ENCODE measurements at regions not wholly inside any gene's neighbourhood (a gene's known extent, or its start where the extent isn't known, plus 50 kb on each side); places are given as distances from the start of the nearest gene placed in this dataset.
A peak's percentile ranks its signal among the peaks of the same experiment; 100 is the strongest.

- no peak for DNase-seq
Observed at GRCh38 chr11:11135820-11136476, 217.1 kb downstream of the CSNK2A3 start.

- no peak for DNase-seq
Observed at GRCh38 chr11:11129118-11129517, 223.9 kb downstream of the CSNK2A3 start.

GRCh38 chr11:11125618-11126017, 227.4 kb downstream of the CSNK2A3 start:
- DNase-seq, result no peak

GRCh38 chr11:11122749-11123148, 230.3 kb downstream of the CSNK2A3 start:
- DNase-seq, result no peak

GRCh38 chr11:11119917-11120316, 233.1 kb downstream of the CSNK2A3 start:
- no peak for DNase-seq

GRCh38 chr11:11117730-11118129, 235.3 kb downstream of the CSNK2A3 start:
- no peak for DNase-seq

GRCh38 chr11:11115475-11115874, 237.6 kb downstream of the CSNK2A3 start:
- no peak for DNase-seq

GRCh38 chr11:11113626-11114025, 239.4 kb downstream of the CSNK2A3 start:
- no peak for DNase-seq

GRCh38 chr11:11108026-11108425, 245.0 kb downstream of the CSNK2A3 start:
- no peak for DNase-seq

GRCh38 chr11:11107076-11107723, 245.8 kb downstream of the CSNK2A3 start:
- DNase-seq, result no peak

- no peak for DNase-seq
Observed at GRCh38 chr11:11105361-11105760, 247.5 kb upstream of the ZBED5 start.

GRCh38 chr11:11095831-11096723, 238.2 kb upstream of the ZBED5 start:
- DNase-seq, result no peak

- DNase-seq, result no peak
Observed at GRCh38 chr11:11090495-11090894, 232.6 kb upstream of the ZBED5 start.

GRCh38 chr11:11089805-11090204, 232.0 kb upstream of the ZBED5 start:
- DNase-seq, result no peak

- DNase-seq, result no peak
Observed at GRCh38 chr11:11086979-11087378, 229.1 kb upstream of the ZBED5 start.

GRCh38 chr11:11085580-11085979, 227.7 kb upstream of the ZBED5 start:
- no peak for DNase-seq

GRCh38 chr11:11084337-11084736, 226.5 kb upstream of the ZBED5 start:
- no peak for DNase-seq

GRCh38 chr11:11083441-11083840, 225.6 kb upstream of the ZBED5 start:
- no peak for DNase-seq

GRCh38 chr11:11082646-11083045, 224.8 kb upstream of the ZBED5 start:
- no peak for DNase-seq

- DNase-seq, result no peak
Observed at GRCh38 chr11:11081776-11082175, 223.9 kb upstream of the ZBED5 start.

- no peak for DNase-seq
Observed at GRCh38 chr11:11081288-11081687, 223.4 kb upstream of the ZBED5 start.

GRCh38 chr11:11078344-11079086, 220.7 kb upstream of the ZBED5 start:
- peak; percentile 6 for DNase-seq

- no peak for DNase-seq
Observed at GRCh38 chr11:11077898-11078297, 220.0 kb upstream of the ZBED5 start.

Data from HCEC 1CT (cell line).